ENCODE measurements at regions not wholly inside any gene's neighbourhood (a gene's known extent, or its start where the extent isn't known, plus 50 kb on each side); places are given as distances from the start of the nearest gene placed in this dataset.

DNA sequence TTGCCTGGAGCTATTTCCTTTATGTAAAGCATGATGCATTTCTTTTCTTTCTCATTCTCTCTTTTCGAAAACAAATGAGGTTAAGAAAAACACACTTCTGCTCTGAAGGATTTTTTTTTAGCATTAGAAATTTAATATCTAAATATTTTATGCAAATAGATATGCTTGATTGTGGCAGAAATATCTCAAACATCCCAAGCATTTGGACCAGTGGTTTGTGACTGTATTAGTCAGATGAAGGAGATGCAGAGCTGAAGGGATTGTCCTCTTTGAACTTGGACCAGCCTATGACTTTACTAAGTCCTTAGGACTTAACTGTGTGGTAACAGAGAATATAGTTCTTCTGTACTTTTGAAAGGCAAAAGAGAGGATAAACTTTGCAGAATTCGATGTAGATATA lies 335.9 kb upstream of the NT5C1B start:
- no peak for DNase-seq

DNA sequence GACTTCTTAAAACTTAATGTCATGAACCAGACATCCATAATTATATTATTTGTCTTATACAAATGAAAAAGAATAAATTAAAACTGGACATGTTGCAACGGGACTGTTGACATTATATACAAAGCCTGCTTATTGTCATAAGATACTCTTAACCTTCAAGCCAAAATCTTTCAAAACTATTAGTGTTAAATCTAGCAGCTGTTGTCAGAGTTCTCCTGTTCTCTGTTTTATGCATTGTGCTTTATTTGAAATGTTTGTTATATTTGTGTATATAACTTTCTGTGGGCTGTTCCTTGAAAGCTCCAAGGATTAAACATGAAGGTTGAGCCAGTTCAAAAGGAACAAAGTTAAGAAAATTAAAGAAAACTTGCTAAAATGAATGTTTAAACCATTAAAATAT lies 335.5 kb upstream of the NT5C1B start:
- no peak for DNase-seq

DNA sequence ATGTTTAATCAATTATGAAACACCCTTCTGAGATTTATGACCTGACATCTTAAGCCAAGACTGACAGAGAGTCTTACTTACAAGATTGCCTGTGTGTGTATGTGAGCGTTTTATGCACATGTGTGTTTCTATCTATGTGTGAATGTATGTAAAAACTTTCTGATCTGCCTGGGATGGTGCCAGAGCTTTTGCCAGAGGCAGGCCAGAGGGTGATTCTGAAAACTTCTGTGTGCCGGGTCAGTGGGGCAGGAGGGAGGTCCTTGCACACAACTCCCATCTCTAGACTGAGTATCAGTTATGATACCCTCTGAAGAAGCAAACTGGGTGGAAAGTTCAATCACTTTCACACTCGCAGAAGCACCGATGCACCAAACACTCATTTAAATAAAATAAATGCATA lies 335.0 kb upstream of the NT5C1B start:
- DNase-seq: no peak

DNA sequence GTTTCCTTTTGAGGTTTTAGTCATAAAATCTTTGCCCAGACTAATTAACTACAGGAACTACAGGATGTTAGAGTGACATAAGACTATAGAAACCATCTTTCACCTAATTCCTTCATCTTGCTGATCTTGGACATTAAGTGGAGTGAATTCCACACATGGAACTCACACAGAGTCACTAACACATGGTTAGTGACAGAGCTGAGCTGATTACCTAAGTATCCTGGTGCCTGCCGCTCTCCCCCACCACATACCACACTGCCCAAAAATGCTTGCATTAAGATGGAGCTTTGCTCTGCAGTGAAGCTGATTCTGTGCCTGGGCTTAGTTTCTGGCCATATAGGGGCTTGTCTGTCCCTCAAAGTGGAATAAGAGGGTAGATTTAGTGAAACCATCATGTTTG lies 332.9 kb upstream of the NT5C1B start:
- no peak for DNase-seq

DNA sequence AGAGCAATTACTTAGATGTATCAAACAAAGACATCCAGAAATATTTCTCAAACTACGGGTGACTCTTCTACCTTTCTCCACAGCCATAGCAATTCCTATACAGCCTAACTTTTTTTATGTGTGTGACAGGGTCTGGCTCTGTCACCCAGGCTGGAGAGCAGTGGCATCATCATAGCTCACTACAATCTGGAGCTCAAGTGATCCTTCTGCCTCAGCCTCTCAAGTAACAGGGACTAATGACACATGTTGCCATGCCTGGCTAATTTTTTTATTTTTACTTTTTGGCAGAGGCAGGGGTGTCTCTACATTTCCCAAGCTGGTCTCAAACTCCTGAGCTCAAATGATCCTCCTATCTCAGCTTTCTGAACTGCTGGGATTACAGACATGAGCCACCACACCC lies 328.9 kb upstream of the NT5C1B start:
- DNase-seq: no peak

DNA sequence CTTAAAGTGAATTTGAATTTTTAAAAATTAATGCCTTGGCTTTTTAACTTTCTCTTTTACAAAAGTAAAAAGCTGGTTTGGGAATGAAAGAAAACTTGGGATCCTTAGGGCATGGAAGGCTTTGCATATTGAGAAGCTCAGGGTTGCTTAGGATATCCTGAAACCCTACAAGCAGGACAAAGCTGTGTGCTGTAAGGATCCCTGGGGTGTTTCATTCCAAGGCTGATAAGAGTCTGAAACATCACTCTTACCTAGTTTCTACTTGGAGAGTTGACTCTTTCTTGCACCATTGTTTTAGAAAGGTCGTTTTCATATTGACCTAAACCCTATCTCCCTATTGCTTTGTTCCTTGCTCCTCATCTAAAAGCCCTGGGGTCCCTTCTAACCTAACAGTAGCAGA lies 325.9 kb upstream of the NT5C1B start:
- DNase-seq: no peak

DNA sequence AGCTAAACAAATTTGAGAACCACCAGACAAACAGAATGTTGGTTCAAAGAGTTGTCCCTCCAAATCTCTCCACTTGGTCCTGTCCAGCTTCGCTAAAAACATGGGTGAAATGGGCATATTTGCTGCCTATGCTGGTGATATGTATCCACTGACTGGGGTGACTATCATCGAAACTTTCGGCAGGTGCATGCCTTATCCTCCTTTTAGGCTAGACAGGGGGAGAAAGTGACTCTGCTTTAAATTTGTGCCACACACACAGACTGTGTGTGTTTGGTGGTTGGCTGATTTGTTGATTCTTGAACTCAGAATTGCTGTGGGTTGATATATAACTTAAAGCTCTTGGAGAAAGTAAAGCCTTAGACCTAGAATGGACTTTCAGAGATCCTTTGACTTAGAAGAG lies 324.1 kb upstream of the NT5C1B start:
- no peak for DNase-seq

DNA sequence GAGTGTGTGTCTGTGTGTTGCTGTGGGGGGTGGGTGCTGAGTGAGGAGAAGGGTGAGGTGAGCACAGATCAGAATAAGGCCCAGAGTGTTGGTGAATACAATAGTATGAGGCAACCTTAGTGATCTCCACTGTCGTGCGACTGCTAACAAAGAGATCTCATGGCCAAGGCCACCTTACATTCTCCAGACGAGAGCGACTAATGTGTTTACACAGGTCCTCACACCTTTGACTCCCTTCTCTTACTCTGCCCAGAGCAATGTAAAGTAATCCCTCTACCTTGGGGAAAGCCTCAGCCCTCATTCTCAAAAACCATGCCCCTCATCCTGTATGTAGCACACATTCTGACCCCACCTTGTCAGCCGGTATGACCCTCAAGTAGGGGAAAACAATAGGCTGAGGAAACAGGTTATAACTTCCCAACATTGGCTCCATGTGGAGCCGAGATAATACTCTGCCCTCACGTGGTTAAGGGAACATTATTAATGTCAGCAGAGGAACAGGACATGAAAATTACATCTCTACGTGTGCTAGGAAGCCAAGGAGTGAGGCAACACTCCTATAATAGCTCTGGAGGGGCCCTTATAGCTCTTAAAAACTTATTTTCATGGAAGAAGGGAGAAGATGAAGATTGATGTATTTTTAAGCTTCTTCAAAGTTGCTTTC lies 323.0 kb upstream of the NT5C1B start:
- DNase-seq: no peak

DNA sequence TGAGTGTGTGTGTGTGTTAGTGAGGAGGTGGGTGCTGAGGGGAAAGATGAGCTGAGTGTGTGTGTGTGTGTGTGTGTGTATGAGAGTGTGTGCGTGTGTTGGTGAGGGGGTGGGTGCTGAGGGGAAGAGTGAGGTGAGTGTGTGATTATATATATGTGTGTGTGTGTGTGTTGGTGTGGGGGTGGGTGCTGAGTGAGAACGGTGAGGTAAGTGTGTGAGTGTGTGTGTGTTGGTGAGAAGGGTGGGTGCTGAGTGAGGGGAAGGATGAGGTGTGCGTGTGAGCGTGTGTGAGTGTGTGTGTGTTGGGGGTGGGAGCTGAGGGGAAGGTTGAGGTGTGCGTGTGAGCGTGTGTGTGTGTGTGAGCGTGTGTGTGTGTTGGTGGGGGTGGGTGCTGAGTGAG lies 322.0 kb upstream of the NT5C1B start:
- no peak for DNase-seq

DNA sequence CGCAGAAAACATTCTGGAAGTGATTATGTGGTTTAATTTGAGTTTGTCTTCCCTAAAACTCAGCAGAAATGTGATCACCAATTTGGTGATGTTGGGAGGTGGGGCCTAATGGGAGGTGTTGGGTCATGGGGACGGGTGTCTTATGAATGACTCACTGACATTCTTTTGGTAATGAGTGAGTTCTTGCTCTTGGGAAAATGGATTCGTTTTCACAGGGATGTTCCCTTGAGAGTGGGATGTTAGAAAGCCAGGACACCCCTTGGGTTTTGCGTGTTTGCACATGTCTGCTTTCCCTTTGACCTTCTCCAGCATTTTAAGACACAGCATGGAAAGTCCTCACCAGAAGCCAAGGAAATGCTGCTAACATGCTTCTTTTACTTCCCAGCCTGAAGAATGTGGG lies 321.5 kb upstream of the NT5C1B start:
- no peak for DNase-seq

DNA sequence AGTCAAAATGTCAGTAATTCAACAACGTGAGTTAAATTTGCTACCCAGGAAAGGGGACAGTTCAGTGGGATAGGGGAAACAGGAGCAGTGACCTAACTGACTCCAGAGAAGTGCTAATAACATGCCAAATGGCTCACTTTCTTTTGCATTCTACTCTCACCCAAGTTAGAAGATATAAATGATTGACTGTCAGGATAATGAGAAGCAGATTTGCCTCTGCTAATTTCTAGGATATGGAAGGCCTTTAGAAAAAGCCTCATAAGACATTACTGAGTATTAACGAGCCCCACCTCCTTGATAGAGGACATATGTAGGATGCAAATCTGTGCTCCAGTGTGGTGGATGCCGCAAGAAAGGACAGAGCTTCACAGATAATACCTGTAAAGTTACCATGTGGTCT lies 318.6 kb upstream of the NT5C1B start:
- DNase-seq: no peak

DNA sequence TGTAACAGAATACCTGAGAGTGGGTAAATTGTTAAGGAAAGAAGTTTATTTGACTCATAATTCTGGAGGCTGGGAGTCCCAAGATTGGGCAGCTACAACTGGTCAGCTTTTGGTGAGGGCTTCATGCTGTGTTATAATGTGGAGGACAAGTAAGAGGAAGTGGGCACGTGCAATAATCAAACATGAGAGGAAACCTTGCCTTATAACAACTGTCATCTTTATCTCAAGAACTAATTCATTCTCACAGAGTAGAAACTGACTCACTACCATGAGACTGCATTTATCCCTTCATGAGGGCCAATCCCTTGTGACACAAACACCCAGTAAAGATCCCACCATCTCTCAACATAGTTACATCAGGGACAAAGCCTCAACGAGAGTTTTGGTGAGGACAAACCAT lies 318.1 kb upstream of the NT5C1B start:
- DNase-seq: no peak

DNA sequence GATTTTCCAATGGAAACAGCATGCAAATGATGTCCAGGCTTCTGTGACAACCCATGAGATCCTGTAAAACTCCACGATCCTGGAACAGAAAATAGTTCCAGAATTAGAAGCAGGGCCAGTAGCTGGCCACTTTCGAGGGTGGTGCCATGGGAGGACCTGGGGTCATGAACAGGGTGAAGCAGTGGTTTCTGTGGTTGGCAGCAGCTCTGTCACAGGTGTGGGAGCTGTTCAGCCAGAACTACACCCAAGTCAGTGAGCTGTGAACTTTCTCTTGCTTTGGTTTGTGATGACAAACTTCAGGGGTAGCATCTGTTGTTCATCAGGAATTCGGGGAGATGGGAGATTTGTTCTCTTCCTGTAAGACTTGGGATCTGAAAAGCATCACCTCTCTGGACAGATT lies 314.4 kb upstream of the NT5C1B start:
- DNase-seq: no peak

DNA sequence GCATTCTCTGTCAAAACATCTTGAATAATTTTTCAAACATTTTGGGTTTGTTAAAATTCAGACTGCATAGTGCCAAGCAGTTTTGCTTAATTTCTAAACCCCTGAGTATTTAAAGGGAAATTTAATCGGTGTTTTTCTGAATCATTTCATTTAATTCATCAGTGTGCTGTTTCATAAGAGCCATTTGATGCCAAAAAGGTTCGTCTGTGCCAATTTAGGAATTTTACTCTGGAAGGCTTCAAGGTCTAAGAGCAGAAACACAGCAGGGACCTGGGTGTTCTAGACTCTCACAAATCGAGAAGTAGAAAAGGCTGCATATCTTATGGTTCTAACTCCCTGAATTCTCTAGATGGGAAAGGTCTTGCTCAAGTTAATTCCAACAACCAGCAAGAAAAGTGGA lies 311.9 kb upstream of the NT5C1B start:
- DNase-seq: no peak

DNA sequence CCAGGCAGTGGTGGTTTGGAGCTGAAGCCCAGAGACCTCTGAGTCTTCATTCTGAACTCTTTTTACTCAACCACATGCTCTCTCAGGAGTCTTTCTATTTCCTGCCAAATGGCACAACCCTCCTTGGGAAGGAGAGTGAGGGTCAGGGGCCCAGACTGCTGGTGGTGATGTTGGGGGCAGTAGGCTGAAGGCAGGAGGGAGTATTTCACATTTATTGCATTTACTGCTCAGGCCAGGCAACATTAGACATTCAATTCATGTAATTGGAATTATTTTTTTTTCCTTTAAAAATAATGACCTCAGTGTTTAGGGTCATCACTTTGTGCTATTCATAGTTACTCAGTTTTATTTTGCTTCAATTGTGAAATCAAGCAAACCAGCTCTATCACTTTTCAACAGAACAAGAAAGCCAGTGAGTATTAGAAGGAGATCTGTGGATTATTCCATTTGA lies 311.3 kb upstream of the NT5C1B start:
- no peak for DNase-seq

DNA sequence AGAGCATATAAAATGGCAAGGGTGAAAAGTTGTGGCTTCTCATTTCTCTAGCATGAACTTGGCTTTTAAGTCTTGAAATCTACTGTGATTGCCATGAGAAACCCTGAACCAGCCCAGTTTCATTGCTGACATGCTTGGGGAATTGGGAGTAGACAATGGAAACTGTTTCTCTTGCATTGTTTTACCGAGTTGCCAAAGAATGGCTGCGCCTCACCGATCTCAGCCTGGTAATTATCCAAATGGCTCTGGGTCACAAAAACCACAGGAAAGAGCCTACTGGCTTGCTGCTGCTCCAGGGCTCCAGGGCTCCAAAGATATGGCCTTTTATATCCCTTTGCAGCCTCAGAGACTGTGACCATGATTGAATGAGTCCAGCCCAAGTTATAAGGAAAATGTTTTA lies 310.4 kb upstream of the NT5C1B start:
- no peak for DNase-seq

DNA sequence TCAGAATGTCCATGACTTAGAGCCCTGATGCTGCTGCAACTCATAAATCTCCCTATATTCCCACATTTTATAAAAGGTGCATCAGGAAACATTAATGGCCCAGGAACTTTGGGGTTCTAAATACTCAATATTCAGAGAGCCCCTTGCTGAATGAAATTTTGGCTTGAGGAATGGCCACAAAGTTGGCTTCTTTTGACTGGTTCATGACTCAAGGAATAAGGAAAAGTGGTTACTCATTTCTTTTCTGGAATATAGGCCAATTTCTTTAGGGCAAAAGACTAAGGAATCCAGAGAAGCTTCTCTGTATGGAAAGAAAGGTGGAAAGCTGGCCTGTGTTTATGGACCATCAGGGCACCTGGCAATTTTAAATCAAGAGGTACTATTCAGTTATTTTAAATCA lies 308.9 kb upstream of the NT5C1B start:
- DNase-seq: no peak

DNA sequence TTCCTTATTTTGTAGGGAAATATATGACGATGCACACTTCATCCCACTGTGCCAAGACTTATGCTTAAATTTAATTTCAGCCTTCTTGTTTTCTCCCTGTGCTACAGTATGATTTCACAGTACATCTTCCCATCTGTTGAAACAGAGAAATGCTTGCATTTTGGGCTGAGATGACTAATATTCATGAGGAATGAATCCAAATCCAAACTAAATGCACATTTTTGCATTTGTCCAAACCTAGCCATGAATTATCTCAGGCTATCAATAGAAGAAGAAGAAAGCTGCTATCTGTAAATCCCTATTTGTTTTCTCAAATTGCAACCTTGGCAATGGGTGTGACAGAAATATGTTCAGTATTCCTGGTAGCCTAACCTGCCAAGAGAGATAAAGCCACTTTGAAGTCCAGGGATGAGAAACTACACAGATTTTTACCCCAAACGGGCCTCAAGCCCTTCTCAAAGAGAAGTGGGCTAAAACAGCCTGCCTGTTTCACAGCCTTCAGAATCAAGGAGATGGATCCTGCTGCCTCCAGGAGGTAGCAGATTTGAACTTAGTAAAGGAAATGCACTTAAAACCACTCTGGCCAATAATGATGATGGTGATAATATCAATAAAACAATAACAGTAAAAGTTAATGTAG lies 306.9 kb upstream of the NT5C1B start:
- DNase-seq: no peak

DNA sequence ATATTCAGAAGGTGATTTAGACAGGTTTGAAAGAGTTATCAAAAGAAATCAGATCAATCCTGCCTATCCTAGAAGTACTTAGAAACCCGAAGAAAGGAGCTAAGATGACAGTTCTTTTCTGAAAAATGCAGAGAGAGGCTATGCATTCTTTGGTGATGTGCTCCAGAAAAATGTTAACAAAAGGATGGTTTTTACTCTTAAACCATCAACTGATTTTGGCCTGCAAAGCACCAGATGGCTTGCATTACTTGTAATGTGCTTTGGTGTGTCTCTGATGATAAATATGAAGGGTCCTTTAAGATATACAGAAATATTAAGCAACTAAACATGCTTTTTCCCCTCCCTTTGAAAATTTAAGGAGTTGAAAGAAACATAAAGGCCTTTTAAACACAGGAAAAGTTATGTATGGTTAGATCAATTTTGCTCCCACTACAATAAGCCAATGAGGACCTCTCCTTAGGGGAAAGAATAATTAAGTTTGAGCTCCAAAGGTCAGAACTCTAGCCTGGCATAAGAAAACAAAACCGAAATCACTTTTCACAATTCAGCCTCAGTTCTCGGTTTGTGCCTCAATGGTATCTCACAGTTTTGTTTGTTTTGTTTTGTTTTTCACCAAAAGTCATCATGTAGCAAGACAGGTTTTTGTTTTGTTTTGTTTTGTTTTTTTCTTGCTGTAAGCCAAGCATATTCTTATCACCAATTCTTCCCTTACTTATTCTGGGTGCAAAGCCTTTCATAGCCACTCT lies 302.4 kb upstream of the NT5C1B start:
- no peak for DNase-seq

DNA sequence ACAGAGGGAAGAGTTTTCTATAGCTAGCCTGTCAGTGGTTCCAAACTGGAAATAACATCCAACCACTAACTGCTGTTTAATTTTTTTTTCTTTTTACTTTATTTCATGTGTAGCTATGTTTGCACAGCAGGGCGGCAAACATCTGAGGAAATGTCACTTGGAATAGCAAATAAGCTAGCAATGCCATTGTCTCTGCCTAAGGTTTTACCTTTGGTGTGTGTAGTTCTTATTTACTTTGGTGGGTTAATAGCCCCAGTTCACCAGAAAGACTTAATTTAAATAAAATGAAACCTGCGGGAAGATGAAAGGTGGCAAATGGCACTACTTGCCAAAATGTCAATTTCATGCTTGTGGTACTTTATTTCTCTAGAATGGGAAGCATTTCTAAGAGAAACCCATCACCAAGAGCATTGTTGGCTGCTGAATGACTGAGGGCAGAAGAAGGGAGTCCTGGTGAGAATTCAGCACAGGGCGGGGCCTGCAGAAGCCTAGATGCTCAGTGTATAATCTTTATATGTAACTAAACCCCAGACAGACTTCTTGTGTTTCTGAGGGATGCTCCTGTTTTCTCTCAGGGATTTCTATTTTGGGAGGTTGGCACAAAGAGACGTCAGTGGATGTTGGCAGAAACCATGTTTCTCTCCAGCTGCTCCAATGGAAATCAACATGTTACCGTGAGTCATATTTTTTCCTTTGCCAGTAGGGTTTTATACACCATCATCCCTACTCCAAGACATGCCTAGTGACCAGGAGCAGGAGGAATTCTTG lies 300.4 kb upstream of the NT5C1B start:
- DNase-seq: no peak

DNA sequence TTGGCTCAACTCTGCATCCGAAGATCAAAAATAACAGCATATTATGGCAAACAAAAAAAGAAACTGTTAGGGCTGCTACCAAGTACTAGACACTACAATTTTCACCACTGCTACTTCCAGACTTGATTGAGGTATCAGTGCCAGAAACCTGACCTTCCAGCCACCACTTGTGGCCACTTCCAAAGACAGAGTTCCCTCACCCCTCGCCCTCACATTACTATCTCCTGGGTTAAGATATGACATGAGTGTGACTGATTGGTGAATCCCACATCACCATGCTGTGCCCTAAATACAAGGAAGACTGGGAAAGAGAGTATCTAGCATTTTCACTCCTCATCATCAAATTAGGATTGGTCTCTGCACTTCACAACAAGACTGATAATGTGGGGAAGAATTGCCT lies 296.1 kb upstream of the NT5C1B start:
- no peak for DNase-seq

DNA sequence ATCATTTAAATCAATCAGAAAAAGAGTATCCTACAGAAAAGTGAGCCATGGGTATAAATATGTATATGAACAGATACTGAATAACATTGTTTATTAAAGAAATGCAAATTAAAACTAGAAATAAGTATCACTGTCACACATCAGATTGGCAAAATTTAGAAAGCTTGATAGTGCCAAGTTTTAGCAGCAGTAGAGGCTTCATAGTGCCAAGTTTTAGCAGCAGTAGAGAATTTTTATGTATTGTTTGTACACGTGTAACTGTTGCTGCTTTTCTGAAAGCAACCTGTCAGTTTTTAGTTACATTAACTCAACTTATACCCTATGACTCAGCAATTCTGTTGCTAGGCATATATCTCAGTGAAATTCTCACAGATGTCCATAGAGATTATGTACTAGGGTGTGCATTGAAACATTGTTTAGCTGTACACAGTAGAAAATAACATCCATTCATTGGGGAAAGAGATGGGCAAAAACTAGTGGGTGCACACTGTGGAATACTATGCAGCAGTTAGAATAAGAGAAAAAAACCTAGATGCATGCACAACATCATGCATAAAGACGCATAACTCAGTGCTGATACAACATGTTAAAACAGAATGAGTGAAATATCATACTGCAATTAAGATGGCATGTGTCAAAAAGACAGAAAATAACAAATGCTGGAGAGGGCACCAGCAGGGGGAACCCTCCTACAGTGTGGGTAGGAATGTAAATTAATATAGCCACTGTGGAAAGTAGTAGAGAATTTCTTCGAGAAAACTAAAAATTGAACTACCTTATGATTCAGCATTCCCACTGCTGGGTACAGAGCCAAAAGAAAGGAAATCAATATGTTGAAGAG lies 294.5 kb upstream of the NT5C1B start:
- no peak for DNase-seq
